NCI-H2196 treated with DMSO at 0.1 percent for 48 hours (cell line): ENCODE measurements at regions not wholly inside any gene's neighbourhood (a gene's known extent, or its start where the extent isn't known, plus 50 kb on each side); places are given as distances from the start of the nearest gene placed in this dataset.
"Not testable (repeated sequence)": the region's sequence is repeated elsewhere in the genome, so short reads cannot be mapped to it uniquely, and the experiment has no call there.

ENCODE experiments used
- DNase-seq: peaks from one replicate; lab custom pipeline; 2025; ENCODE audit not compliant: unreplicated experiment; lab: John Stamatoyannopoulos, UW

GRCh38 chr2:175832866-175833265, 169.2 kb downstream of the LNPK start:
- DNase-seq: no peak

- DNase-seq: no peak
These were observed 172.3 kb downstream of the LNPK start for GRCh38 chr2:175829741-175830140.

GRCh38 chr2:175827856-175828255, 174.2 kb downstream of the LNPK start:
- DNase-seq: no peak

GRCh38 chr2:175824243-175824642, 177.8 kb downstream of the LNPK start:
- DNase-seq: no peak

- DNase-seq: no peak
These were observed 178.4 kb downstream of the LNPK start for GRCh38 chr2:175823707-175824073.

GRCh38 chr2:175823002-175823706, 178.9 kb downstream of the LNPK start:
- DNase-seq: no peak

GRCh38 chr2:175817221-175817620, 184.8 kb downstream of the LNPK start:
- no peak for DNase-seq

- no peak for DNase-seq
These were observed 186.5 kb downstream of the LNPK start for GRCh38 chr2:175815537-175815936.

GRCh38 chr2:175811971-175812370, 190.1 kb downstream of the LNPK start:
- DNase-seq: no peak

GRCh38 chr2:175808858-175809257, 193.2 kb downstream of the LNPK start:
- no peak for DNase-seq

GRCh38 chr2:175808078-175808477, 194.0 kb downstream of the LNPK start:
- no peak for DNase-seq

- DNase-seq: no peak
These were observed 194.8 kb downstream of the LNPK start for GRCh38 chr2:175807031-175807873.

- DNase-seq: no peak
These were observed 195.5 kb downstream of the LNPK start for GRCh38 chr2:175806570-175806969.

GRCh38 chr2:175806125-175806490, 196.0 kb downstream of the LNPK start:
- DNase-seq: no peak

- DNase-seq: no peak
These were observed 196.5 kb downstream of the LNPK start for GRCh38 chr2:175805442-175806124.

GRCh38 chr2:175804122-175804521, 197.9 kb downstream of the LNPK start:
- no peak for DNase-seq

GRCh38 chr2:175796422-175796821, 205.6 kb downstream of the LNPK start:
- not testable (repeated sequence) for DNase-seq

- no peak for DNase-seq
These were observed 208.4 kb downstream of the LNPK start for GRCh38 chr2:175793648-175794047.

GRCh38 chr2:175792881-175793280, 209.2 kb downstream of the LNPK start:
- DNase-seq: no peak

- no peak for DNase-seq
These were observed 209.9 kb downstream of the LNPK start for GRCh38 chr2:175792199-175792598.

GRCh38 chr2:175786471-175787124, 215.5 kb downstream of the LNPK start:
- no peak for DNase-seq
